ENCODE measurements at regions not wholly inside any gene's neighbourhood (a gene's known extent, or its start where the extent isn't known, plus 50 kb on each side); places are given as distances from the start of the nearest gene placed in this dataset.

DNA sequence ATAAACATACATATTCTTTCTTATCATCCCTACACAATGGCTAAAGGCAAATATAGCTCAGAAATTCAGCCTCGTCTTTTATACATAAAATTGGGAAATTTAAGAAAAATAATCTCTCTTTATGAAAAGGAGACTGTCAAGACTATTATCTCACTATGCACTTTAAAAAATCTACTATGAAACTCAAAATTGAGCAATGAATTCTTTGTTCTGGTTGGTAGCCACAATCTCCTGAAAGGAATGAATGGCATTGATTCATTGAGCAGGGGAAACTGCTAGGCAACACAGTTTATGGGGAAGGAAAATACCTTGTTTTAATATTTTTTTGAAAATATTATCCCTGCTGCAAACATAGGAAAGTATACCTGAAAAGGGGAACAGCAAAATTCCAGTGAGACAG lies 397.1 kb downstream of the RAB28 start:
- no peak for TF ChIP-seq ZNF274 (IDR thresholded peaks at IDR 0.05; ENCODE audit: low read depth, low read length)
- TF ChIP-seq YY1 (IDR thresholded peaks at IDR 0.05; ENCODE audit: insufficient read depth, insufficient read length) = no peak
- no peak for TF ChIP-seq SUZ12 (IDR thresholded peaks at IDR 0.05; ENCODE audit: extremely low read depth, insufficient read depth, insufficient read length)

Data from NT2/D1 (cell line).